Prostate gland (tissue), 2 donors: ENCODE measurements at regions not wholly inside any gene's neighbourhood (a gene's known extent, or its start where the extent isn't known, plus 50 kb on each side); places are given as distances from the start of the nearest gene placed in this dataset.

Experiments
- DNase-seq: peaks from one replicate; pipeline ENCODE4 v3.0.0-alpha.2; 2019; ENCODE audit warnings: low spot score
- H3K27ac ChIP-seq, 2 donors: fragments of 200-600 bp; sonication (generic); 2 replicates each; pipeline ENCODE4 v1.5.1; 2017 to 2019
- H3K27me3 ChIP-seq: fragments of 200-600 bp; sonication (generic); replicated peaks from 2 replicates; pipeline ENCODE4 v1.5.1; 2019; ENCODE audit not compliant: insufficient read depth
- H3K36me3 ChIP-seq, 2 donors: fragments of 200-600 bp; sonication (generic); 1 replicate in 1 of 2; 2 replicates in 1 of 2; pipeline versions ENCODE4 v1.5.1 to v1.8.1; 2017 to 2019
- H3K4me1 ChIP-seq: fragments of 200-600 bp; sonication (generic); replicated peaks from 2 replicates; pipeline ENCODE4 v1.5.1; 2019
- H3K4me3 ChIP-seq, 2 donors: fragments of 200-600 bp; sonication (generic); 2 replicates each; pipeline ENCODE4 v1.5.1; 2017 to 2019
- H3K9me3 ChIP-seq: fragments of 200-600 bp; sonication (generic); 2 replicates; pipeline ENCODE4 v1.5.1; 2017
- POLR2A ChIP-seq: fragments of 450-650 bp; IDR thresholded peaks from one replicate; pipeline ENCODE4 v1.6.1; 2016; ENCODE audit warnings: antibody characterized with exemption, mild to moderate bottlenecking
- POLR2AphosphoS5 ChIP-seq: sonication (generic); formaldehyde crosslinking; IDR thresholded peaks from one replicate; pipeline ENCODE4 v1.6.1; 2017; ENCODE audit warnings: antibody characterized with exemption
- WGBS: methylation state at CpG from one replicate; pipeline ENCODE4 v1.1.5; 2018; 5-methylcytosine and 5-hydroxymethylcytosine counted together
- intact Hi-C: fragments of 100-400 bp; cut with DNase I; formaldehyde crosslinking; loops from one replicate; pipeline ENCODE4 v1.14.2; 2022
- TF ChIP-seq, protein P1 (sequence below), 4 experiments: fragments of 200-600 bp in 2 of 4; fragments of 450-650 bp in 2 of 4; sonication (generic) in 2 of 4; IDR thresholded peaks; 1 replicate in 3 of 4; 2 replicates in 1 of 4; pipeline ENCODE4 v1.5.1; 2016 to 2019; ENCODE audit warnings: antibody characterized with exemption in 4 of 4, mild to moderate bottlenecking in 2 of 4, moderate library complexity in 2 of 4

DNA sequence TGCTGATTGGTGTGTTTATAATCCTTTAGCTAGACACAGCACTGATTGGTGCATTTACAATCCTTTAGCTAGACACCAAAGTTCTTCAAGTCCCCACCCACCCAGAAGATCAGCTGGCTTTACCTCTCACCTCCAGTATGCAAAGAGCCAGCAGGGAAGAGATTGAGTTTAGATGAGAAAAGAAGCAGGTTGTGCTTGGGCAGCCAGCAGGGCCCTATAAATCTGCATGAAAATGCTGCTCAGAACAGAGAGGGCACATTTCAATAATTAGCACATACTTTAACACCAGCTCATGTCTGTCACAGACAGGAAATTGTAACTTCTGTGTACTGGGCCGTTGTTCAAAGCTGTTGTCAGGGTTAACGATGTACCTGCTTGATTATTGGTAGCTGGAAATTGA is 1204.3 kb downstream of the UQCRFS1 start:
- Histone ChIP-seq H3K27ac (no peak overlapping the region), H3K4me1 (no peaks in the 10 kb centered on the region), H3K36me3 (no peaks in the 10 kb centered on the region), H3K27me3 (no peaks in the 10 kb centered on the region), H3K4me3 (no peak overlapping the region), H3K9me3 (no peaks in the 10 kb centered on the region)
- intact Hi-C loops: no loop called here
- 49% methylated on average over 2 of the region's 2 CpGs for WGBS
- no peak for DNase-seq
- TF ChIP-seq POLR2A: no peak
- TF ChIP-seq, protein P1, sequence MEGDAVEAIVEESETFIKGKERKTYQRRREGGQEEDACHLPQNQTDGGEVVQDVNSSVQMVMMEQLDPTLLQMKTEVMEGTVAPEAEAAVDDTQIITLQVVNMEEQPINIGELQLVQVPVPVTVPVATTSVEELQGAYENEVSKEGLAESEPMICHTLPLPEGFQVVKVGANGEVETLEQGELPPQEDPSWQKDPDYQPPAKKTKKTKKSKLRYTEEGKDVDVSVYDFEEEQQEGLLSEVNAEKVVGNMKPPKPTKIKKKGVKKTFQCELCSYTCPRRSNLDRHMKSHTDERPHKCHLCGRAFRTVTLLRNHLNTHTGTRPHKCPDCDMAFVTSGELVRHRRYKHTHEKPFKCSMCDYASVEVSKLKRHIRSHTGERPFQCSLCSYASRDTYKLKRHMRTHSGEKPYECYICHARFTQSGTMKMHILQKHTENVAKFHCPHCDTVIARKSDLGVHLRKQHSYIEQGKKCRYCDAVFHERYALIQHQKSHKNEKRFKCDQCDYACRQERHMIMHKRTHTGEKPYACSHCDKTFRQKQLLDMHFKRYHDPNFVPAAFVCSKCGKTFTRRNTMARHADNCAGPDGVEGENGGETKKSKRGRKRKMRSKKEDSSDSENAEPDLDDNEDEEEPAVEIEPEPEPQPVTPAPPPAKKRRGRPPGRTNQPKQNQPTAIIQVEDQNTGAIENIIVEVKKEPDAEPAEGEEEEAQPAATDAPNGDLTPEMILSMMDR (IDR thresholded peaks at IDR 0.05): no peak
- TF ChIP-seq POLR2AphosphoS5: no peak

DNA sequence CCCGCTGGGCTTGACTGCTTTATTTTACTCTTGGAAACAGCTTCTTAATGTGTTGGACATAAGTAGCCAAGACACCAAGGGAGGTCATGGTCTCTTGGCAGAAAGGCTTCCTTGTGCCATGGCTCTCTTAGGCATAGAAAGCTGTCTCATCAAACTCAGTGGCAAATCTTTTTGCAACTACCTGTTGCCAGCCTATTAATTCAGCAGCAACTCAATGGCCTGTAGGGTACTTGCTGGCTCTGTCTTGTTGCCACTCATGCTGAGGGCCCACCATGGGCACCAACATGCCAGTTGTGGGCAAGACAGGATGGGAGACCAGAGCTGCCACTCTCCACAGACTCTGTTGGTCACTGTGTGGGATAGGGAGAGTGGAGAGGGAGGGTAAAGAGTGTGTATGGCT is 1209.4 kb downstream of the UQCRFS1 start:
- DNase-seq: no peak
- H3K4me3 ChIP-seq: no peak overlapping the region
- no peaks in the 10 kb centered on the region for H3K36me3 ChIP-seq
- intact Hi-C loops: no loop called here
- no peaks in the 10 kb centered on the region for H3K4me1 ChIP-seq
- H3K9me3 ChIP-seq: no peaks in the 10 kb centered on the region
- 92% methylated on average over 1 of the region's 1 CpG for WGBS
- H3K27ac ChIP-seq: no peak overlapping the region
- H3K27me3 ChIP-seq: no peaks in the 10 kb centered on the region
- TF ChIP-seq, protein P1 (IDR thresholded peaks at IDR 0.05): no peak
- TF ChIP-seq POLR2A (no peak), POLR2AphosphoS5 (no peak)

DNA sequence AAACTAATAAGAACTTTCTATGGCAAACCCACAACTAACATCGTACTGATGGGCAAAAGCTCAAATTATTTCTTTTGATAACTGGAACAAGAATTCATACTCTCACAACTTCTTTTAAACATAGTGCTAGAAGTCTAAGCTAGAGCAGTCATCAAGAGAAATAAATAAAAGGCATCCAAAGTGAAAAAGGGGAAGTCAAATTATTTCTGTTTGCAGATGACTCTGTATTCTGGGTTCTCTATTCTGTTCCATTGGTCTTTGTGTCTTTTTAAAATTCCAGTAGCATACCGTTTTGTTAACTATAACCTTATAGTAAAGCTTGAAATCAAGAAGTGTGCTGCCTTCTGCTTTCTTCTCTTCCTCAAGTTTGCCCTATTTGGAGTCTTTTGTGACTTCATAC is 1215.9 kb downstream of the UQCRFS1 start:
- intact Hi-C loops: no loop called here
- Histone ChIP-seq H3K4me1 (no peaks in the 10 kb centered on the region), H3K4me3 (no peak overlapping the region), H3K27me3 (no peaks in the 10 kb centered on the region), H3K9me3 (no peaks in the 10 kb centered on the region), H3K36me3 (no peaks in the 10 kb centered on the region), H3K27ac (no peak overlapping the region)
- 72% methylated on average over 2 of the region's 2 CpGs for WGBS
- TF ChIP-seq POLR2A: no peak
- TF ChIP-seq POLR2AphosphoS5: no peak
- TF ChIP-seq, protein P1 (IDR thresholded peaks at IDR 0.05): no peak
- no peak for DNase-seq

DNA sequence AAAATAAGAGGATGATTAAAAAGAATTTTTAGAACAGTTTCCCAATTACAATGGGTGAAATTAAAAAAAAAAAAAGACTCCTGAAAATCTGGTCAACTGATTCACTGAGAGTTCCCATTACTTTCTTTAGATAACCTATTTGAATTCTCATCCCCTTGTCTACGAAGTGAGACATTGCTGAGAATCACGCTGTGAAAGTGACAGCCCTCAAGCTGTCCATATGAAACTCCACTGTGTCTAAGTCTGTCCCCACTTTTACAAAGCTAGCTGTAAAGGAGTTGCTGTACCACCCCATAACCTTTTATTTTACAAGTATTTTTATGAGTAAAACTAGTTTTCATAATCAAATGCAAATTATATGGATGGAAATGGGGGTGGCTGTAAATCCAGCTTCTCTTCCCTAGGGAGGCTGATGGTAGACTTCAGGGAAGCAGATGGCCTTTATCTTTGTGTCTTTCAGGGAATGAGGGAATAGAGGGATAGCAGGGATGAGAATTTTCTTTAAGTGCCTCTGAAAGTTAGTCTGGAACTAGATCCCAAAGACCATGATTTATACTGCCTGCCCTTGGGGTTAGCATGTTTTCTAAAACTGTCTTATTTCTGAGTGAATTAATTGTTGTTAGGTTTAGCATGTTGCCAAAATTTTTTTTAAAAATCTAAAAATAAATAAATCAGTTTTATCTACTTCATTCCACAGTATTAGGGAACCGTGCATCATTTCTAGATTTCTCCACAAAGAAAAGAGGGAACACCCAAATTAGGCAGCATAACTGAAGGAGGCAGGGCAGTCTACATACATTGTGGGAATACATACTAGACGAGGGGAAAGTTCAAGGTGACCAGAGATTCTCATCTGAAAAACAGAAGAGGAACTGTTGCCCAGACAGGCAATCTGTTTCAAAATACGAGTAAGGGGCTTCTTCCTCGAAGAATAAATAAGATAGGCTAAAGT is 1219.1 kb downstream of the UQCRFS1 start:
- TF ChIP-seq POLR2AphosphoS5 (no peak), POLR2A (no peak)
- TF ChIP-seq, protein P1 (IDR thresholded peaks at IDR 0.05): no peak
- H3K4me1 ChIP-seq: no peaks in the 10 kb centered on the region
- H3K27me3 ChIP-seq: no peaks in the 10 kb centered on the region
- no peak for DNase-seq
- intact Hi-C loops: no loop called here
- no peak overlapping the region for H3K27ac ChIP-seq
- no peaks in the 10 kb centered on the region for H3K36me3 ChIP-seq
- no peak overlapping the region for H3K4me3 ChIP-seq
- 60% methylated on average over 6 of the region's 6 CpGs for WGBS
- no peaks in the 10 kb centered on the region for H3K9me3 ChIP-seq

DNA sequence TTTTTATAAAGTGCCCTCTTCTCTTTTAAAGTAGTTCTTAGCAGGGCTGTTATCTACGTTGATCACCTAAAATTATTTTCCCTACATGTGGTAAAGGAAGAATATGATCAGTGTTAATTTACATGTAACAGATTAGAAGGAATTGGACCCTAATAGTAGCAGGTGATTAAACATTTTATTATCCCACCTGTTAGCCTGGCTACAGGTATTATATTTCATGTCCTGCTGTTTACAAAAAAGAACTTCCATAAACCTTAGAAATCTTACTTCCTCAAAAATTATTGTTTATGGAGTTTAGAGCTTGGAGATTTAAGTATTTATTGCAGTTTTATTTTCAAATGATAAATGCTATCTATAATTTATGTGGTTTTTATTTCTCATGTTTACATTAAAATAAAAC is 1226.7 kb downstream of the UQCRFS1 start:
- intact Hi-C loops: no loop called here

More for the DNA sequence above, 1226.7 kb downstream of the UQCRFS1 start:
- no peaks in the 10 kb centered on the region for H3K36me3 ChIP-seq
- H3K27me3 ChIP-seq: no peaks in the 10 kb centered on the region
- no peak overlapping the region for H3K27ac ChIP-seq
- H3K9me3 ChIP-seq: no peaks in the 10 kb centered on the region
- no peak overlapping the region for H3K4me3 ChIP-seq
- WGBS: 67% methylated on average over 1 of the region's 1 CpG
- DNase-seq: no peak
- H3K4me1 ChIP-seq: no peaks in the 10 kb centered on the region
- TF ChIP-seq POLR2A: no peak
- no peak for TF ChIP-seq POLR2AphosphoS5
- TF ChIP-seq, protein P1 (IDR thresholded peaks at IDR 0.05): no peak
